Spleen (tissue), 11 donors: ENCODE measurements at regions not wholly inside any gene's neighbourhood (a gene's known extent, or its start where the extent isn't known, plus 50 kb on each side); places are given as distances from the start of the nearest gene placed in this dataset.

Experiments
- DNase-seq: peaks from one replicate; pipeline ENCODE4 v3.0.0-alpha.2; 2020
- H3K27ac ChIP-seq, 8 donors: fragments of 200-600 bp; sonication (generic) in 7 of 8; 1 replicate in 4 of 8; 2 replicates in 4 of 8; pipeline versions ENCODE4 v1.5.0 to v1.8.0; 2016 to 2021; ENCODE audit warnings: inconsistent platforms in 4 of 8, mild to moderate bottlenecking in 4 of 8, moderate library complexity in 1 of 8
- H3K27me3 ChIP-seq, 7 donors: fragments of 200-600 bp; sonication (generic) in 6 of 7; replicated peaks in 1 of 7; 1 replicate in 4 of 7; 2 replicates in 3 of 7; pipeline versions ENCODE4 v1.5.0 to v1.8.0; 2016 to 2021; ENCODE audit warnings: inconsistent platforms in 3 of 7, mild to moderate bottlenecking in 1 of 7
- H3K36me3 ChIP-seq, 6 donors: fragments of 200-600 bp; sonication (generic) in 5 of 6; 1 replicate in 4 of 6; 2 replicates in 2 of 6; pipeline versions ENCODE4 v1.5.0 to v1.8.0; 2016 to 2021; ENCODE audit warnings: inconsistent platforms in 2 of 6
- H3K4me1 ChIP-seq, 6 donors: fragments of 200-600 bp; sonication (generic) in 5 of 6; 1 replicate in 3 of 6; 2 replicates in 3 of 6; pipeline versions ENCODE4 v1.5.0 to v1.8.0; 2016 to 2021; ENCODE audit warnings: inconsistent platforms in 3 of 6
- H3K4me3 ChIP-seq, 8 donors: fragments of 200-600 bp; sonication (generic) in 7 of 8; 1 replicate in 4 of 8; 2 replicates in 4 of 8; pipeline versions ENCODE4 v1.5.0 to v1.8.0; 2016 to 2021; ENCODE audit warnings: inconsistent platforms in 4 of 8, mild to moderate bottlenecking in 4 of 8, moderate library complexity in 2 of 8
- H3K9me3 ChIP-seq, 8 donors: fragments of 200-600 bp; sonication (generic) in 7 of 8; 1 replicate in 4 of 8; 2 replicates in 4 of 8; pipeline versions ENCODE4 v1.5.0 to v1.8.0; 2016 to 2021; ENCODE audit warnings: inconsistent platforms in 4 of 8
- POLR2A ChIP-seq, 3 donors: fragments of 450-650 bp; IDR thresholded peaks; one replicate each; pipeline ENCODE4 v1.5.1; 2017; ENCODE audit warnings: antibody characterized with exemption in 3 of 3, mild to moderate bottlenecking in 1 of 3
- POLR2AphosphoS5 ChIP-seq, 3 donors: sonication (generic); formaldehyde crosslinking; IDR thresholded peaks; one replicate each; pipeline ENCODE4 v1.5.1; 2017; ENCODE audit warnings: antibody characterized with exemption in 3 of 3
- WGBS, 5 donors: extraction: QIAGEN DNeasy Blood & Tissue Kit in 3 of 5; methylation state at CpG; one replicate each; pipeline versions ENCODE4 v1.1.5 to v1.1.7; 2013 to 2018; 5-methylcytosine and 5-hydroxymethylcytosine counted together
- intact Hi-C: fragments of 100-400 bp; cut with DNase I; formaldehyde crosslinking; loops from one replicate; pipeline ENCODE4 v1.15.0; 2023; ENCODE audit warnings: low total_unique reads
- TF ChIP-seq, protein P1 (sequence below), 11 experiments: fragments of 200-600 bp in 7 of 11; fragments of 450-650 bp in 4 of 11; sonication (generic) in 4 of 11; IDR thresholded peaks in 8 of 11; conservative IDR thresholded peaks in 3 of 11; 1 replicate in 7 of 11; 2 replicates in 4 of 11; pipeline versions ENCODE4 v1.4.0 to v1.8.0; 2016 to 2021; ENCODE audit warnings: antibody characterized with exemption in 11 of 11, inconsistent platforms in 4 of 11, mild to moderate bottlenecking in 1 of 11
- donor health status: healthy with polysubstance abuse.
- donor health status: DM: no; HTN: no; CAD: no; lungs with moderate emphysema.
- donor health status: DM: no; HTN: no; CAD: no.
- donor health status: Bipolar disorder and iron deficiency.
- donor health status: healthy.
- donor health status: DM: no; HTN: no; CAD: no.
- donor health status: DM: yes; HTN: yes; CAD: no.

DNA sequence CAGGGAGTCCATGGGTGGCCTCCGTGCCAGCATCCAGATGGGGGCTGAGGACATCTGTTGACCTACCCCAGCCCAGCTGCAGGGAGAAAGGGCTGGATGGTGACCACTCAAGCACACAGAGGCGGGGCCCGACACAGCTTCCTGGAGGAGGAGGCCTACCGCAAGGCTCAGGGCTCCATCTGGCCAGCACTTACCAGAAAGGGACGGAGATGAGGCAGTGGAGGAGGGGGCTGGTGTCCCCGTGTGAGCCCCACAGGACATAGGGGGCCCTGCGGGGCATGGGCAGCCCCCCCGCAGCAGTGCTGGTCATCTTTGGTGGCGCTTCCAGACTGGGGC lies 147.5 kb upstream of the CIBAR2 start:
- H3K27me3 ChIP-seq = peaks cover 0 to 35% (median 0%) of the 10 kb centered on the region in 7 donors
- H3K27ac ChIP-seq = no peak overlapping the region
- intact Hi-C loops = no loop called here
- H3K36me3 ChIP-seq = no peaks in the 10 kb centered on the region
- TF ChIP-seq, protein P1, sequence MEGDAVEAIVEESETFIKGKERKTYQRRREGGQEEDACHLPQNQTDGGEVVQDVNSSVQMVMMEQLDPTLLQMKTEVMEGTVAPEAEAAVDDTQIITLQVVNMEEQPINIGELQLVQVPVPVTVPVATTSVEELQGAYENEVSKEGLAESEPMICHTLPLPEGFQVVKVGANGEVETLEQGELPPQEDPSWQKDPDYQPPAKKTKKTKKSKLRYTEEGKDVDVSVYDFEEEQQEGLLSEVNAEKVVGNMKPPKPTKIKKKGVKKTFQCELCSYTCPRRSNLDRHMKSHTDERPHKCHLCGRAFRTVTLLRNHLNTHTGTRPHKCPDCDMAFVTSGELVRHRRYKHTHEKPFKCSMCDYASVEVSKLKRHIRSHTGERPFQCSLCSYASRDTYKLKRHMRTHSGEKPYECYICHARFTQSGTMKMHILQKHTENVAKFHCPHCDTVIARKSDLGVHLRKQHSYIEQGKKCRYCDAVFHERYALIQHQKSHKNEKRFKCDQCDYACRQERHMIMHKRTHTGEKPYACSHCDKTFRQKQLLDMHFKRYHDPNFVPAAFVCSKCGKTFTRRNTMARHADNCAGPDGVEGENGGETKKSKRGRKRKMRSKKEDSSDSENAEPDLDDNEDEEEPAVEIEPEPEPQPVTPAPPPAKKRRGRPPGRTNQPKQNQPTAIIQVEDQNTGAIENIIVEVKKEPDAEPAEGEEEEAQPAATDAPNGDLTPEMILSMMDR (IDR thresholded peaks at IDR 0.05 in 8 of 11, conservative IDR thresholded peaks at IDR 0.05 in 3 of 11) = no peak
- peak in 1 of 3 donors; percentile 27 for TF ChIP-seq POLR2AphosphoS5 (IDR thresholded peaks at IDR 0.05)
- no peaks in the 10 kb centered on the region for H3K9me3 ChIP-seq
- peaks cover 6 to 54% (median 24%) of the 10 kb centered on the region in 6 donors for H3K4me1 ChIP-seq
- DNase-seq = no peak
- no peak overlapping the region for H3K4me3 ChIP-seq
- 51 to 75% (median 66%) methylated on average over 7 to 9 of the region's 9 CpGs for WGBS, 5 donors

DNA sequence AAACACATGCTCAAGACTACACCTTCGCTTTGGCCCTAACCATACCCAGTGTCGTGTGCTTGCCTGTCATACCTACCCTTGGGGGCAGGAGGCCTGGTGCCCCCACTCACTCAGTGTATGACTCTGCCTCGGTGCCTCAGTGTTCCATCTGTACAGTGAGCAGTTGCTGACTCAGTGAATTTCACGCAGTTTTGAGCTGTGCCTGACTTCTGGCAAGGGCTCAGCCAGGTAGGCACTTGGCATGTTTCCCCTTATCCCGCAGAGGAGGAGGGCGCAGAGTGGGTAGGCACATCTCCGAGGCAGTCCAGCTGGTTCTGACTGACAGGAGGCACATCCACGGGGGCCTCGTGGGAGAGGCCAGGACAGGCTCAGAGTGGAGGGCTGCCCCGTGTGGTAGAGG lies 148.9 kb upstream of the CIBAR2 start:
- Histone ChIP-seq H3K4me3 (no peak overlapping the region), H3K9me3 (no peaks in the 10 kb centered on the region), H3K4me1 (peaks cover 6 to 54% (median 23%) of the 10 kb centered on the region in 6 donors), H3K27ac (peak overlapping the region in 2 of 8 donors; percentile 36 to 38), H3K27me3 (peaks cover 0 to 35% (median 0%) of the 10 kb centered on the region in 7 donors), H3K36me3 (no peaks in the 10 kb centered on the region)
- TF ChIP-seq POLR2A (IDR thresholded peaks at IDR 0.05) (no peak), POLR2AphosphoS5 (IDR thresholded peaks at IDR 0.05) (no peak)
- TF ChIP-seq, protein P1 (IDR thresholded peaks at IDR 0.05 in 8 of 11, conservative IDR thresholded peaks at IDR 0.05 in 3 of 11) = no peak
- WGBS, 5 donors = 51 to 94% (median 79%) methylated on average over 6 to 10 of the region's 10 CpGs
- intact Hi-C loops = no loop called here
- DNase-seq = no peak

DNA sequence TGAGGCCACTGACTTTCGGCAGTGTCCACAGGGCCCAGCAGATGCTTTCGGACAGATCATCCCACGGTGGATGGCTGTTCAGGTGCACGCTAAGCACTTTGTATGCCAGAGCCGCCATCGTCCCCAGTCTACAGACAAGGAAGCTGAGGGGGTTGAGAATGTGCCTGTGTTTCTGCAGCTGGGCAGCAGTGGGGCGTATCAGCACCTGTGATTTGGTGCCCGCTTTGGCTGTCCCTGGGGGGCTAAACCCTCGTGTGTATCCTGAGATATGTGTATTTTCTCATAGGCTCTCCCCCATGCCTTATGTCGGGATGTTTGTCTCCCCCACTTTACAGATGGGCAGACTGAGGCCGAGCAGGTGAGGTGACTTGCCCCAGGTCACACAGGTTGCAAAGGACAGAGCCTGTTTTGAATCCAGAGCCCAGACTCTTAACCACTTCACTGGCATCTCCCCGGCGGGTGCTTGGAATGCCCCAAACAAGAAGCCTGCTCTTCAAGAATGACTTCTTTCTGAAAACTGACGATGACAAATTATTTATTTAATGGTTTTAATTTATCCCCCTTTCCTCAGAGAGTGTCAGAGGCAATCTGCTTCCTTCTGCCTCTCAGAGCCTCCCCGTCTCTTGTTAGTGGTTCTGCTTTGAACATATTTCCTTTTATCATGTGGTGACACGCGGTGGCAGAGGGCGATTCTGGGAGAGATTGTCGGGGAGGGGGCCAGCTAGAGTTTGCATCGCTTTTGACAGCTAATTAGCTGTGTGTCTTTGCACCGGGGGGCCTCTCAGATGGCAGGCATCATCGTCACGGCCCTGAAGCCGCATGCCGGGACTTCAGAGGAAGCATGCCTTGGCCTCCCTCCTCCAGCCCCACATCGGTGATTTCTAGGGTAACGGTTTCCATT lies 149.6 kb upstream of the CIBAR2 start:
- no peaks in the 10 kb centered on the region for H3K9me3 ChIP-seq
- H3K4me1 ChIP-seq = peaks cover 6 to 59% (median 22%) of the 10 kb centered on the region in 6 donors
- intact Hi-C loops = no loop called here
- TF ChIP-seq, protein P1 (IDR thresholded peaks at IDR 0.05 in 8 of 11, conservative IDR thresholded peaks at IDR 0.05 in 3 of 11) = no peak
- TF ChIP-seq POLR2AphosphoS5 (IDR thresholded peaks at IDR 0.05) (peak in 1 of 3 donors; percentile 57), POLR2A (IDR thresholded peaks at IDR 0.05) (no peak)
- peak overlapping the region in 3 of 8 donors; percentile 11 to 38 (median 36) for H3K27ac ChIP-seq
- no peak overlapping the region for H3K4me3 ChIP-seq
- H3K27me3 ChIP-seq = peaks cover 0 to 35% (median 0%) of the 10 kb centered on the region in 7 donors
- H3K36me3 ChIP-seq = no peaks in the 10 kb centered on the region
- WGBS, 5 donors = 39 to 50% (median 48%) methylated on average over 24 to 27 of the region's 27 CpGs
- DNase-seq = no peak

DNA sequence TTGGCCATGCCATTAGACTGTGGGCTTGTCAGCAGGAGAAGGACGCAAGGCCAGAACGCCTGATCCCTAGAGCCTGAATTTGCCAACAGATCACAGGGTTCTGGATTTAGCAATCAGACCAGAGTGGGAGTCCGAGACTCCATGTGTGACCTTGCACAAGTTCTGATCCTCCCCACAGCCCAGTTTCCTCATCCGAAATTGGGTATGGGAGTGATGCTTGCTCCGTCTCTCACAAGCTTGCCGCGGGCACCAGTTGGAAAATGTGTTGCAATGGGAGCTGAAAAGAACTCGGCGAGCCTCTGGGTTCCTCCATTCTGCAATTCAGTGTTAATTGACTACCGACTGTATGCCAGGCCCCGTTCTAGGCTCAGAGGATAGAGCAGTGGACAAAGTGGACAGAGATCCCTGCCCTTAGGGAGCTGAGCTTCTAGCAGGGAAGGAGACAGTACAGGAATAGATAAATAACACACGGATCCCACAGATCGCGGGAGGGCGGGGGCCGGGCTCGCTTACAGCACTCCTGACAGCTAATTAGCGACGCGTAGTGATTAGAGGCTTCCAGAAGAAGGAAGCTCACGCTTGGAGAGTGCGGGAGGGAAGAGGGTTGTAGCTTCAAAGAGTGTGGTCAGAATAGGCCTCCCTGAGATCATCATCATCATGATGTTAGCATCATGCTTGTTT lies 150.4 kb upstream of the CIBAR2 start:
- 69 to 86% (median 81%) methylated on average over 22 of the region's 22 CpGs for WGBS, 5 donors
- DNase-seq = no peak
- TF ChIP-seq POLR2A (IDR thresholded peaks at IDR 0.05) = no peak
- TF ChIP-seq POLR2AphosphoS5 (IDR thresholded peaks at IDR 0.05) = no peak
- TF ChIP-seq, protein P1 (IDR thresholded peaks at IDR 0.05 in 8 of 11, conservative IDR thresholded peaks at IDR 0.05 in 3 of 11) = no peak

More for the DNA sequence above, 150.4 kb upstream of the CIBAR2 start:
- H3K4me3 ChIP-seq = no peak overlapping the region
- peak overlapping the region in 1 of 8 donors; percentile 29 for H3K27ac ChIP-seq
- no peaks in the 10 kb centered on the region for H3K9me3 ChIP-seq
- peaks cover 0 to 35% (median 0%) of the 10 kb centered on the region in 7 donors for H3K27me3 ChIP-seq
- peaks cover 6 to 59% (median 25%) of the 10 kb centered on the region in 6 donors for H3K4me1 ChIP-seq
- no peaks in the 10 kb centered on the region for H3K36me3 ChIP-seq
- intact Hi-C loops = no loop called here
